Midbrain (tissue), 1 donor: ENCODE measurements at regions not wholly inside any gene's neighbourhood (a gene's known extent, or its start where the extent isn't known, plus 50 kb on each side); places are given as distances from the start of the nearest gene placed in this dataset.
"Not testable (repeated sequence)": the region's sequence is repeated elsewhere in the genome, so short reads cannot be mapped to it uniquely, and the experiment has no call there.

Experiments
- DNase-seq: peaks from one replicate; lab custom pipeline; 2025; lab: John Stamatoyannopoulos, UW

- DNase-seq: peak; percentile 22
Observed at GRCh38 chr10:118966076-118966849, 63.3 kb upstream of the NANOS1 start.

- DNase-seq: no peak
Observed at GRCh38 chr10:118966850-118967125, 62.7 kb upstream of the NANOS1 start.

GRCh38 chr10:118967160-118967559, 62.4 kb upstream of the NANOS1 start:
- DNase-seq: no peak

GRCh38 chr10:118968060-118968459, 61.5 kb upstream of the NANOS1 start:
- no peak for DNase-seq

- DNase-seq: no peak
Observed at GRCh38 chr10:118968482-118968881, 61.0 kb upstream of the NANOS1 start.

- no peak for DNase-seq
Observed at GRCh38 chr10:118969014-118969413, 60.5 kb upstream of the NANOS1 start.

- DNase-seq: no peak
Observed at GRCh38 chr10:118970770-118971169, 58.7 kb upstream of the NANOS1 start.

GRCh38 chr10:118971187-118971586, 58.3 kb upstream of the NANOS1 start:
- no peak for DNase-seq

- no peak for DNase-seq
Observed at GRCh38 chr10:118971876-118972275, 57.6 kb upstream of the NANOS1 start.

GRCh38 chr10:118973744-118974143, 55.8 kb upstream of the NANOS1 start:
- no peak for DNase-seq

- DNase-seq: no peak
Observed at GRCh38 chr10:118974951-118975350, 54.6 kb upstream of the NANOS1 start.

GRCh38 chr10:118976219-118976618, 53.3 kb upstream of the NANOS1 start:
- DNase-seq: not testable (repeated sequence)

GRCh38 chr10:118977022-118977599, 52.4 kb upstream of the NANOS1 start:
- DNase-seq: no peak

- DNase-seq: no peak
Observed at GRCh38 chr10:118977835-118978234, 51.7 kb upstream of the NANOS1 start.

- no peak for DNase-seq
Observed at GRCh38 chr10:118978316-118978997, 51.1 kb upstream of the NANOS1 start.

GRCh38 chr10:118978998-118979350, 50.5 kb upstream of the NANOS1 start:
- DNase-seq: no peak

GRCh38 chr10:118979661-118980060, 49.9 kb upstream of the NANOS1 start:
- DNase-seq: no peak
